ENCODE measurements at regions not wholly inside any gene's neighbourhood (a gene's known extent, or its start where the extent isn't known, plus 50 kb on each side); places are given as distances from the start of the nearest gene placed in this dataset.
"Not testable (repeated sequence)": the region's sequence is repeated elsewhere in the genome, so short reads cannot be mapped to it uniquely, and the experiment has no call there.

DNA sequence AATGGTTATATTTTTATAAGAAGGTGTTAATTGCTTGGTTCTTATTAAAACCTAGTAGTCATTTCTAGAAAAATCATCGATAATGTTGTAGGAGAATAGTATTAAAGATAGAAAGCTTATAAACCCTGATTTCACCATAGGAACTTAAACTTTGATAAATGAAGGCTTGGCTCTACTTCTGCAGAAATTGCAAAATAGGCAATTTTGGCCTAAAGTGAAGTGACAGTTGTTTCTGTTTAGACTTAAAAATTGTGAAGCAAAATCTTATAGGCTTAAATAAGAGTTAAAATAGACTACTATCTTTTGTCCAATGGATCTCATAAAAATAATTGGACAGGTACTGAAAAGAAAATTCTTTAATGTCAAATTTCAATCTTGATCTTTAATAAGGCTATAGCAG is 321.6 kb upstream of the FZD8 start:
- Histone ChIP-seq H3K4me3 (ENCODE audit: low read length) (no peak overlapping the region), H3K27me3 (ENCODE audit: insufficient read depth, low read length, poor library complexity) (no peaks in the 10 kb centered on the region), H2BK120ac (ENCODE audit: low read depth, low read length) (no peak overlapping the region), H3K36me3 (ENCODE audit: control insufficient read depth, insufficient read depth, low read length) (no peaks in the 10 kb centered on the region), H3K4me1 (ENCODE audit: control insufficient read depth, low read depth, low read length) (no peaks in the 10 kb centered on the region), H3K23ac (ENCODE audit: low read length) (no peak overlapping the region), H2BK5ac (ENCODE audit: low read length) (no peak overlapping the region), H3K9ac (ENCODE audit: low read length) (no peak overlapping the region), H2BK15ac (replicated peaks; ENCODE audit: low read depth) (no peak overlapping the region), H2AK5ac (ENCODE audit: low read length) (no peak overlapping the region), H3K56ac (ENCODE audit: low read length) (no peak overlapping the region), H3K79me2 (ENCODE audit: control insufficient read depth, insufficient read depth, low read length) (no peaks in the 10 kb centered on the region), H3K18ac (ENCODE audit: low read length) (no peak overlapping the region), H4K8ac (ENCODE audit: low read depth, low read length) (no peak overlapping the region), H3K79me1 (ENCODE audit: low read length) (no peaks in the 10 kb centered on the region), H3K4me2 (ENCODE audit: low read length) (no peak overlapping the region), H4K5ac (ENCODE audit: low read length) (no peak overlapping the region), H3K27ac (ENCODE audit: low read depth, low read length) (no peak overlapping the region), H3K4ac (ENCODE audit: low read depth, low read length) (no peak overlapping the region)
- no peak for DNase-seq
- WGBS (ENCODE audit: extremely low coverage, insufficient coverage, low lambda C conversion rate): no CpG with 5 or more reads among the region's 1 CpG

DNA sequence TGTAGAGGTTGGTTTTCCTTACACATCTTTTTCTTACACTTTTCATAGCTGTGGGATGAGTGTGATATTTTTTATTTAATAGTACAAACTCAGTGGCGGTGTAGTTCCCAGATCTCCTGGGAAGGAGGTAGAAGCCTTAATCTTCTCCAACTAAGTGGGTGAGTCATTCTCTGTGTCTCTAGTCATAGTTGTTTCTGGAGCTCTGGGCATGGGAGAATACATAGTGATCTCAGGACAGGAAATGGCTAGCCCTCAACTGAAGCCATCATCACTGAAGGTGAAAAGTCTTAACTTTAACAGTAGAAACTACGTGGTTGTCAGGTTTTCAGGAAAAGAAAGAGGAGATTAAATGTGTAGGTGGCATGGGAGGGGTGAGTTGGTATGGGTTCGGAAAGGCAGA is 319.4 kb upstream of the FZD8 start:
- Histone ChIP-seq H3K79me2 (ENCODE audit: control insufficient read depth, insufficient read depth, low read length) (no peaks in the 10 kb centered on the region), H3K79me1 (ENCODE audit: low read length) (no peaks in the 10 kb centered on the region), H3K23ac (ENCODE audit: low read length) (no peak overlapping the region), H2BK5ac (ENCODE audit: low read length) (no peak overlapping the region), H4K8ac (ENCODE audit: low read depth, low read length) (no peak overlapping the region), H3K4me2 (ENCODE audit: low read length) (no peak overlapping the region), H3K27ac (ENCODE audit: low read depth, low read length) (no peak overlapping the region), H3K56ac (ENCODE audit: low read length) (no peak overlapping the region), H3K4me3 (ENCODE audit: low read length) (no peak overlapping the region), H3K18ac (ENCODE audit: low read length) (no peak overlapping the region), H3K36me3 (ENCODE audit: control insufficient read depth, insufficient read depth, low read length) (no peaks in the 10 kb centered on the region), H3K4ac (ENCODE audit: low read depth, low read length) (no peak overlapping the region), H3K4me1 (ENCODE audit: control insufficient read depth, low read depth, low read length) (no peaks in the 10 kb centered on the region), H3K27me3 (ENCODE audit: insufficient read depth, low read length, poor library complexity) (no peaks in the 10 kb centered on the region), H2AK5ac (ENCODE audit: low read length) (no peak overlapping the region), H2BK120ac (ENCODE audit: low read depth, low read length) (no peak overlapping the region), H2BK15ac (replicated peaks; ENCODE audit: low read depth) (peak overlapping the region; percentile 36), H4K5ac (ENCODE audit: low read length) (no peak overlapping the region), H3K9ac (ENCODE audit: low read length) (no peak overlapping the region)
- DNase-seq: peak; percentile 26
- no CpG with 5 or more reads among the region's 3 CpGs for WGBS (ENCODE audit: extremely low coverage, insufficient coverage, low lambda C conversion rate)

DNA sequence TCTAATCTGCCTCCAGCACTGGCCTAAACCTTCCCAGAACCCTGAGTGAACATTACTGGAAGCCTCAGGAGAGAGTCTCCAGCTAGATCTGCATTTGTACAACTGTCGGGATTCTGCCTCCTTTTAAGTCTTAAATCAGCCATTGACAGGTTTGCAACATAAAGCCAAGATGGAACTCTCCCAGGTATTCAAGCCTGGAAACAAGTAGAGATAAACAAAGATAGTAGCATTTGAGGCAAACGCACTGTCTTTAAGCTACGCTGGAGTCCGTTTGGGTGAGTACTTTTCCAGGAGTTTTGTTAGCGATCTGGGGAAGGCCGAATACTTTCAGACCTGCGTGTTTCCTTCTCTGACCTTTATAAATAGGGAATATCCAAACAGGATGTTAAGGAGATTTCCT is 317.2 kb upstream of the FZD8 start:
- WGBS (ENCODE audit: extremely low coverage, insufficient coverage, low lambda C conversion rate): no CpG with 5 or more reads among the region's 7 CpGs
- H3K4ac ChIP-seq (ENCODE audit: low read depth, low read length): no peak overlapping the region
- H4K8ac ChIP-seq (ENCODE audit: low read depth, low read length): no peak overlapping the region
- no peak overlapping the region for H3K56ac ChIP-seq (ENCODE audit: low read length)
- no peak overlapping the region for H2AK5ac ChIP-seq (ENCODE audit: low read length)
- DNase-seq: no peak
- no peak overlapping the region for H3K27ac ChIP-seq (ENCODE audit: low read depth, low read length)
- no peak overlapping the region for H3K4me2 ChIP-seq (ENCODE audit: low read length)
- no peak overlapping the region for H3K23ac ChIP-seq (ENCODE audit: low read length)
- no peaks in the 10 kb centered on the region for H3K79me2 ChIP-seq (ENCODE audit: control insufficient read depth, insufficient read depth, low read length)
- no peak overlapping the region for H3K4me3 ChIP-seq (ENCODE audit: low read length)
- H3K9ac ChIP-seq (ENCODE audit: low read length): no peak overlapping the region
- H3K79me1 ChIP-seq (ENCODE audit: low read length): no peaks in the 10 kb centered on the region
- no peak overlapping the region for H2BK120ac ChIP-seq (ENCODE audit: low read depth, low read length)
- no peak overlapping the region for H4K5ac ChIP-seq (ENCODE audit: low read length)
- H3K27me3 ChIP-seq (ENCODE audit: insufficient read depth, low read length, poor library complexity): no peaks in the 10 kb centered on the region
- no peak overlapping the region for H2BK15ac ChIP-seq (replicated peaks; ENCODE audit: low read depth)
- H3K18ac ChIP-seq (ENCODE audit: low read length): no peak overlapping the region
- no peak overlapping the region for H2BK5ac ChIP-seq (ENCODE audit: low read length)
- H3K4me1 ChIP-seq (ENCODE audit: control insufficient read depth, low read depth, low read length): no peaks in the 10 kb centered on the region
- no peaks in the 10 kb centered on the region for H3K36me3 ChIP-seq (ENCODE audit: control insufficient read depth, insufficient read depth, low read length)

DNA sequence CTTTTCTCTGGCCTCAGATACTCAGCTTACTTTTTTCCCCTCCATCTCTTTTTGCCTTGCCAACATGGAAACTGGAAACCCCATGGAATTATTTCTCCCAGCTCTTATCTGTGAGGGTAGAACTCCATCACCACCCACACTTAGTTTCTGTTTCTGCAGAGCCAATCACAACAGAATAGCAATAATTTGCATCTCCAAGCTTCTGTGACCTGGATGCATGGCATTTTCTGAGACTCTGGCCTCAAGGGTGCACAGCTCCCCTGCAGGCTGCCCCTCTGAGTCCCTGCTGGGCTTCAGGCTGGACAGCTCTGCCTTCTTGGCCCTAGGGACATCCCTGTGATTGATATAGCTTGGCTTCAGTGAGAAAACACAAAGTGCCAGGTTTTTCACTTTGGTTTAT is 316.5 kb upstream of the FZD8 start:
- not testable (repeated sequence) for H2BK120ac ChIP-seq (ENCODE audit: low read depth, low read length); H2BK5ac ChIP-seq (ENCODE audit: low read length); H4K5ac ChIP-seq (ENCODE audit: low read length); H3K79me2 ChIP-seq (ENCODE audit: control insufficient read depth, insufficient read depth, low read length); DNase-seq; H3K4me2 ChIP-seq (ENCODE audit: low read length); H3K27ac ChIP-seq (ENCODE audit: low read depth, low read length); H2AK5ac ChIP-seq (ENCODE audit: low read length); H2BK15ac ChIP-seq (replicated peaks; ENCODE audit: low read depth); H3K4ac ChIP-seq (ENCODE audit: low read depth, low read length); H3K56ac ChIP-seq (ENCODE audit: low read length); H3K23ac ChIP-seq (ENCODE audit: low read length); H3K18ac ChIP-seq (ENCODE audit: low read length); H3K27me3 ChIP-seq (ENCODE audit: insufficient read depth, low read length, poor library complexity); H3K9ac ChIP-seq (ENCODE audit: low read length); H3K4me1 ChIP-seq (ENCODE audit: control insufficient read depth, low read depth, low read length); H3K79me1 ChIP-seq (ENCODE audit: low read length); H3K4me3 ChIP-seq (ENCODE audit: low read length); H4K8ac ChIP-seq (ENCODE audit: low read depth, low read length); H3K36me3 ChIP-seq (ENCODE audit: control insufficient read depth, insufficient read depth, low read length)

DNA sequence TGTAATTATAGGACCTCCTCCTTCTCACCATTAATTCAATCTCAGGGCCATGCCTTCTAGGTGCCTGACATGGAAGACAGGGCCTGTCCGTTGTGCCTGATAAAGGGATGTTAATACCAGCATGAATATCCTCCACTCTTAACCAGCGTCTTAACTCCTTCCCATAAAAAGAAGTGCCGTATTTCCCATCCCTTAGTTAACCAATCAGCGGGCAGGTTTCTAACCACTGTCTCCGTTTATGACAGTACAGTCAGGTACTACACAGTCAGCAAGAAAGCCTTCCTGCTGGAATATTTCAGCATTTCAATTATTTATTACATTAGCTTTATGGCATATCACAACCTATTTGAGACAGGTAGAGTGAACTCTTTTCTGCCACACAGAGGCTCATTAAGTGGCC is 308.6 kb upstream of the FZD8 start:
- Histone ChIP-seq H4K5ac (ENCODE audit: low read length) (no peak overlapping the region), H3K18ac (ENCODE audit: low read length) (no peak overlapping the region), H2BK5ac (ENCODE audit: low read length) (no peak overlapping the region), H4K8ac (ENCODE audit: low read depth, low read length) (no peak overlapping the region), H3K27me3 (ENCODE audit: insufficient read depth, low read length, poor library complexity) (no peaks in the 10 kb centered on the region), H3K36me3 (ENCODE audit: control insufficient read depth, insufficient read depth, low read length) (no peaks in the 10 kb centered on the region), H3K9ac (ENCODE audit: low read length) (no peak overlapping the region), H2BK15ac (replicated peaks; ENCODE audit: low read depth) (no peak overlapping the region), H3K56ac (ENCODE audit: low read length) (no peak overlapping the region), H3K23ac (ENCODE audit: low read length) (no peak overlapping the region), H3K4ac (ENCODE audit: low read depth, low read length) (no peak overlapping the region), H2AK5ac (ENCODE audit: low read length) (no peak overlapping the region), H3K79me2 (ENCODE audit: control insufficient read depth, insufficient read depth, low read length) (no peaks in the 10 kb centered on the region), H3K79me1 (ENCODE audit: low read length) (no peaks in the 10 kb centered on the region), H3K4me1 (ENCODE audit: control insufficient read depth, low read depth, low read length) (peaks cover 8% of the 10 kb centered on the region), H3K4me2 (ENCODE audit: low read length) (no peak overlapping the region), H2BK120ac (ENCODE audit: low read depth, low read length) (no peak overlapping the region), H3K4me3 (ENCODE audit: low read length) (no peak overlapping the region), H3K27ac (ENCODE audit: low read depth, low read length) (no peak overlapping the region)
- no peak for DNase-seq
- no CpG with 5 or more reads among the region's 5 CpGs for WGBS (ENCODE audit: extremely low coverage, insufficient coverage, low lambda C conversion rate)

DNA sequence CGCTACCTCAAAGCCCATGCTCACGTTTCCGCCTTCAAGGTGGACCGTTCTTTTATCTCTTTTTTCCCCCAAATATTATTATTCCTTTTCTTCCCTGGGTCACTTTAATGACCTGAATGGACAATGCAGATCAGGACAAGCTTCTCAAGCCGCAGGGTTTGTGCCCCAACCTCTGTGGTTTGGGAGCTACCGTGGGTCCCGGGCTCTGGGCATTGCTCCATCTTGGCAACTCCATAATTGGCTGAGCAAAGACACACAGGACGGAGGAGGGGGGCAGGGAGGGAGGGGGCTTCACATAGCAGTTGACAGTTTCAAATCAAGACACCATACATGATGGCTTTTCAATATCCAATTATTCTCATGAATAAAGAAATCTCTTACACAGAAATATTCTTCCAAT is 308.1 kb upstream of the FZD8 start:
- Histone ChIP-seq H4K8ac (ENCODE audit: low read depth, low read length) (no peak overlapping the region), H3K18ac (ENCODE audit: low read length) (no peak overlapping the region), H3K36me3 (ENCODE audit: control insufficient read depth, insufficient read depth, low read length) (no peaks in the 10 kb centered on the region), H2AK5ac (ENCODE audit: low read length) (no peak overlapping the region), H3K4ac (ENCODE audit: low read depth, low read length) (no peak overlapping the region), H3K9ac (ENCODE audit: low read length) (no peak overlapping the region), H2BK120ac (ENCODE audit: low read depth, low read length) (no peak overlapping the region), H3K56ac (ENCODE audit: low read length) (no peak overlapping the region), H3K4me2 (ENCODE audit: low read length) (no peak overlapping the region), H2BK5ac (ENCODE audit: low read length) (no peak overlapping the region), H3K79me1 (ENCODE audit: low read length) (no peaks in the 10 kb centered on the region), H2BK15ac (replicated peaks; ENCODE audit: low read depth) (no peak overlapping the region), H3K23ac (ENCODE audit: low read length) (no peak overlapping the region), H3K4me1 (ENCODE audit: control insufficient read depth, low read depth, low read length) (peaks cover 8% of the 10 kb centered on the region), H3K79me2 (ENCODE audit: control insufficient read depth, insufficient read depth, low read length) (no peaks in the 10 kb centered on the region), H4K5ac (ENCODE audit: low read length) (no peak overlapping the region), H3K27me3 (ENCODE audit: insufficient read depth, low read length, poor library complexity) (no peaks in the 10 kb centered on the region), H3K27ac (ENCODE audit: low read depth, low read length) (no peak overlapping the region), H3K4me3 (ENCODE audit: low read length) (no peak overlapping the region)
- no peak for DNase-seq
- WGBS (ENCODE audit: extremely low coverage, insufficient coverage, low lambda C conversion rate): no CpG with 5 or more reads among the region's 8 CpGs
